IMR-90 (cell line): ENCODE measurements at regions not wholly inside any gene's neighbourhood (a gene's known extent, or its start where the extent isn't known, plus 50 kb on each side); places are given as distances from the start of the nearest gene placed in this dataset.

Experiments used
- ATAC-seq: fragments of 200-7000 bp; cut with Tn5 transposase; 2 replicates; pipeline ENCODE4 v1.9.1; 2020; ENCODE audit warnings: low read depth, mild to moderate bottlenecking, moderate library complexity
- BruUV-seq: library from RNA; stranded (reverse); fragments of 400-500 nt; replicated peaks from 2 replicates; lab custom pipeline; 2021; lab: Mats Ljungman, UMichigan
- CTCF ChIA-PET: fragments of 300-600 bp; formaldehyde crosslinking; extraction: SDS; loops from one replicate; lab custom pipeline; 2021; ENCODE audit warnings: antibody characterized with exemption; lab: Yijun Ruan, JAX
- POLR2A ChIA-PET: fragments of 300-600 bp; sonication (Branson Sonifier 250); formaldehyde crosslinking; loops from one replicate; lab custom pipeline; 2022; ENCODE audit warnings: antibody characterized with exemption; ENCODE audit not compliant: unreplicated experiment; lab: Charles Lee
- DNase-seq: peaks from one replicate; pipeline ENCODE4 v3.0.0; 2013
- H2AFZ ChIP-seq: replicated peaks from 2 replicates; pipeline ENCODE3; 2013; ENCODE audit warnings: low read length, mild to moderate bottlenecking; ENCODE audit not compliant: poor library complexity
- H2AK5ac ChIP-seq: 2 replicates; pipeline ENCODE4 v1.6.1; 2013; ENCODE audit warnings: low read depth, low read length, inconsistent platforms
- H2AK9ac ChIP-seq: replicated peaks from 2 replicates; pipeline ENCODE3; 2013; ENCODE audit warnings: mild to moderate bottlenecking, low read depth, low read length, moderate library complexity; ENCODE audit not compliant: poor library complexity
- H2BK120ac ChIP-seq: 2 replicates; pipeline ENCODE4 v1.6.1; 2013; ENCODE audit warnings: low read depth, low read length, inconsistent platforms
- H2BK15ac ChIP-seq: 3 replicates; pipeline ENCODE4 v1.6.1; 2013; ENCODE audit warnings: low read depth, low read length, inconsistent platforms
- H2BK20ac ChIP-seq: 2 replicates; pipeline ENCODE4 v1.6.1; 2013; ENCODE audit warnings: low read depth, mild to moderate bottlenecking, inconsistent platforms, low read length, moderate library complexity
- H2BK5ac ChIP-seq: 2 replicates; pipeline ENCODE4 v1.6.1; 2013; ENCODE audit warnings: mild to moderate bottlenecking, low read depth, low read length, inconsistent platforms; ENCODE audit not compliant: poor library complexity, severe bottlenecking
- H3K14ac ChIP-seq: replicated peaks from 2 replicates; pipeline ENCODE4 v1.6.1; 2013; ENCODE audit warnings: low read depth, low read length, inconsistent platforms
- H3K18ac ChIP-seq: 2 replicates; pipeline ENCODE4 v1.6.1; 2013; ENCODE audit warnings: low read depth, low read length, control low read depth
- H3K23ac ChIP-seq: 2 replicates; pipeline ENCODE4 v1.6.1; 2013; ENCODE audit warnings: low read depth, low read length, inconsistent platforms
- H3K27ac ChIP-seq: 2 replicates; pipeline ENCODE4 v1.5.1; 2013; ENCODE audit warnings: mild to moderate bottlenecking, control low read depth, low read length; ENCODE audit not compliant: insufficient read depth
- H3K27me3 ChIP-seq: 2 replicates; pipeline ENCODE4 v1.6.1; 2013; ENCODE audit warnings: low read length; ENCODE audit not compliant: control insufficient read depth, insufficient read depth
- H3K36me3 ChIP-seq: 2 replicates; pipeline ENCODE4 v1.6.1; 2013; ENCODE audit warnings: low read length, mixed read lengths; ENCODE audit not compliant: control insufficient read depth, insufficient read depth
- H3K4ac ChIP-seq: 2 replicates; pipeline ENCODE4 v1.6.1; 2013; ENCODE audit warnings: low read depth, low read length, inconsistent platforms
- H3K4me1 ChIP-seq: 2 replicates; pipeline ENCODE4 v1.6.1; 2013; ENCODE audit warnings: low read length, mixed read lengths; ENCODE audit not compliant: control insufficient read depth, insufficient read depth
- H3K4me2 ChIP-seq: 2 replicates; pipeline ENCODE4 v1.6.1; 2013; ENCODE audit warnings: low read depth, mild to moderate bottlenecking, control low read depth, low read length, moderate library complexity
- H3K4me3 ChIP-seq: 2 replicates; pipeline ENCODE4 v1.5.1; 2013; ENCODE audit warnings: low read depth, mild to moderate bottlenecking, control low read depth, low read length, moderate library complexity; ENCODE audit not compliant: insufficient read depth
- H3K56ac ChIP-seq: 2 replicates; pipeline ENCODE4 v1.6.1; 2013; ENCODE audit warnings: low read length, inconsistent platforms; ENCODE audit not compliant: insufficient read depth; ENCODE audit errors: extremely low read depth
- H3K79me1 ChIP-seq, 2 experiments: 2 replicates each; pipeline ENCODE4 v1.6.1; 2013; ENCODE audit warnings: low read length in 2 of 2, inconsistent platforms in 1 of 2, low read depth in 1 of 2
- H3K9ac ChIP-seq: 2 replicates; pipeline ENCODE4 v1.6.1; 2013; ENCODE audit warnings: low read depth, low read length, control low read depth
- H3K9me1 ChIP-seq: 2 replicates; pipeline ENCODE4 v1.6.1; 2013; ENCODE audit warnings: low read length, inconsistent platforms; ENCODE audit not compliant: insufficient read depth
- H3K9me3 ChIP-seq: 2 replicates; pipeline ENCODE4 v1.6.1; 2013; ENCODE audit warnings: low read length; ENCODE audit not compliant: control insufficient read depth, insufficient read depth
- H4K20me1 ChIP-seq: 2 replicates; pipeline ENCODE4 v1.6.1; 2013; ENCODE audit warnings: low read length, inconsistent platforms; ENCODE audit not compliant: insufficient read depth
- H4K5ac ChIP-seq: 2 replicates; pipeline ENCODE4 v1.6.1; 2013; ENCODE audit warnings: mild to moderate bottlenecking, low read depth, low read length, control low read depth
- H4K8ac ChIP-seq, 2 experiments: 2 replicates each; pipeline ENCODE4 v1.6.1; 2013; ENCODE audit warnings: low read depth in 2 of 2, low read length in 2 of 2, control low read depth in 1 of 2, inconsistent platforms in 1 of 2
- H4K91ac ChIP-seq: 2 replicates; pipeline ENCODE4 v1.6.1; 2013; ENCODE audit warnings: low read depth, low read length, inconsistent platforms; ENCODE audit not compliant: insufficient read depth
- BHLHE40 ChIP-seq: fragments of 150-350 bp; IDR thresholded peaks from 2 replicates; pipeline ENCODE4 v1.6.1; 2016; ENCODE audit warnings: mild to moderate bottlenecking, low read depth, low read length
- CEBPB ChIP-seq: IDR thresholded peaks from 2 replicates; pipeline ENCODE4 v1.6.1; 2012; ENCODE audit warnings: low read depth, low read length, improper control_type of control experiment
- CHD1 ChIP-seq: IDR thresholded peaks from 2 replicates; pipeline ENCODE4 v1.6.1; 2012; ENCODE audit warnings: low read depth, low read length, improper control_type of control experiment
- MXI1 ChIP-seq: IDR thresholded peaks from 2 replicates; pipeline ENCODE4 v1.6.1; 2012; ENCODE audit warnings: low read depth, mild to moderate bottlenecking, low read length, moderate library complexity, borderline replicate concordance
- POLR2A ChIP-seq: IDR thresholded peaks from 2 replicates; pipeline ENCODE4 v1.6.1; 2012; ENCODE audit warnings: mild to moderate bottlenecking, low read depth, low read length
- RAD21 ChIP-seq: IDR thresholded peaks from 2 replicates; pipeline ENCODE4 v1.6.1; 2012; ENCODE audit warnings: low read length, improper control_type of control experiment
- RFX5 ChIP-seq: IDR thresholded peaks from 2 replicates; pipeline ENCODE4 v1.8.0; 2012; ENCODE audit warnings: low read depth, mild to moderate bottlenecking, low read length, moderate library complexity
- USF2 ChIP-seq: fragments of 150-350 bp; IDR thresholded peaks from 2 replicates; pipeline ENCODE4 v1.6.1; 2017; ENCODE audit warnings: mild to moderate bottlenecking, antibody characterized with exemption, low read length, low read depth
- WGBS, 2 experiments: methylation state at CpG; one replicate each; pipeline versions ENCODE4 v1.1.5 to v1.1.7; 2013; ENCODE audit warnings: missing lambda C conversion rate in 2 of 2; ENCODE audit not compliant: insufficient read length in 1 of 2; ENCODE audit errors: extremely low coverage in 2 of 2; 5-methylcytosine and 5-hydroxymethylcytosine counted together
- dilution Hi-C: fragments of 300-500 bp; cut with HindIII; formaldehyde crosslinking; loops from one replicate; pipeline ENCODE4 v1.14.3; 2018; ENCODE audit warnings: low sequenced_read_pairs; ENCODE audit not compliant: unreplicated experiment
- in situ Hi-C: fragments of 300-500 bp; cut with MboI; formaldehyde crosslinking; loops from 3 replicates; pipeline ENCODE4 v1.14.3; 2019; ENCODE audit warnings: low sequenced_read_pairs, inconsistent platforms, mixed read lengths
- intact Hi-C: fragments of 100-400 bp; cut with micrococcal nuclease; formaldehyde crosslinking; loops from 2 replicates; pipeline ENCODE4 v1.10.0; 2022

DNA sequence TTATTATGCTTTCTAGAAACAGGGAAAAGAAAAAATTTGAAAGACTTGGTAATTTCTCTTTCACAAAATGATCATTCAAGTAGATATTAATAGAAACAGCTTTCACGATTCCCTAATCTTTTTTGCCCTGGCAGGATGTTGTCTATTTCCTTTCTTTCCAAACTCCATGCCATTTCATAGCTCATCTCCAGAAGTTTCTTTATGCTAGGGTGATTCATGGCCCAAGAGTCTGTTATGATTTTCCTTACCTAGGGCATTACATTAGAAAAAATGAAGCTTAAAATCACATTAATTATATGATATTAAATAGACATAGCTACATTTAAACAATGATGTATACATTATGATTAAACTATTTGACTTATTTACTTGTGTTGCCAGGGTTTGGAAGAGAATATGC, 762.1 kb downstream of the LTN1 start:
- POLR2A ChIA-PET: interaction anchor here (0.6 kb wide), 1 partner anchor 144 kb away, joined by 3 read pairs; no protein-coding TSS in a partner anchor
- dilution Hi-C loops: no loop called here
- peak; percentile 33 for DNase-seq

More for the DNA sequence above, 762.1 kb downstream of the LTN1 start:
- WGBS, 2 experiments: no CpG with 5 or more reads among the region's 1 CpG
- peaks cover 6% of the 10 kb centered on the region for H3K9me1 ChIP-seq
- H3K23ac ChIP-seq: peak overlapping the region; percentile 59; the same call in 1 of the 2 replicates
- no peak for ATAC-seq
- H2BK5ac ChIP-seq: peak overlapping the region; percentile 87
- H2BK15ac ChIP-seq: no peak overlapping the region; the same call in 1 of the 3 replicates
- H3K79me1 ChIP-seq: no peaks in the 10 kb centered on the region
- no peak overlapping the region for H2AFZ ChIP-seq
- BruUV-seq: no TSS peak
- peak overlapping the region; percentile 95; the same call in 1 of the 2 replicates for H2BK20ac ChIP-seq
- H3K4me3 ChIP-seq: no peak overlapping the region
- H3K9ac ChIP-seq: peak overlapping the region; percentile 6; the same call in 1 of the 2 replicates
- peak overlapping the region; percentile 66 to 69 for H4K8ac ChIP-seq
- peak overlapping the region; percentile 20 for H3K14ac ChIP-seq
- no peak overlapping the region for H3K4me2 ChIP-seq
- H3K56ac ChIP-seq: no peak overlapping the region; the same call in 1 of the 2 replicates
- H4K20me1 ChIP-seq: no peaks in the 10 kb centered on the region
- H3K27ac ChIP-seq: peak overlapping the region; percentile 72; the same call in 1 of the 2 replicates
- H2AK9ac ChIP-seq: no peak overlapping the region
- TF ChIP-seq POLR2A (no peak), MXI1 (no peak), CEBPB (no peak), RAD21 (no peak), USF2 (no peak), RFX5 (no peak), CHD1 (no peak), BHLHE40 (no peak)
- H3K9me3 ChIP-seq: no peaks in the 10 kb centered on the region
- H3K27me3 ChIP-seq: no peaks in the 10 kb centered on the region
- peak overlapping the region; percentile 93 for H3K18ac ChIP-seq
- H3K4ac ChIP-seq: peak overlapping the region; percentile 44; the same call in 1 of the 2 replicates
- H4K91ac ChIP-seq: peak overlapping the region; percentile 66; the same call in 1 of the 2 replicates
- peak overlapping the region; percentile 94 for H2BK120ac ChIP-seq
- intact Hi-C loops: no loop called here
- H3K4me1 ChIP-seq: peaks cover 12% of the 10 kb centered on the region
- H4K5ac ChIP-seq: peak overlapping the region; percentile 85; the same call in 1 of the 2 replicates
- no peaks in the 10 kb centered on the region for H3K36me3 ChIP-seq
- in situ Hi-C loops: no loop called here
- no peak overlapping the region for H2AK5ac ChIP-seq
- CTCF ChIA-PET: no interaction called here
